ENCODE measurements at regions not wholly inside any gene's neighbourhood (a gene's known extent, or its start where the extent isn't known, plus 50 kb on each side); places are given as distances from the start of the nearest gene placed in this dataset. TPM values are rescaled to one million over a fixed set of nuclear protein-coding genes. Genes with fewer than 3 reads are reported as not detected.

- no peak for DNase-seq (ENCODE audit: extremely low spot score in 2 of 2)
- Histone ChIP-seq H3K4me3 (no peak overlapping the region), H3K27ac (no peak overlapping the region), H3K27me3 (no peaks in the 10 kb centered on the region), H3K36me3 (no peaks in the 10 kb centered on the region), H3K4me1 (no peaks in the 10 kb centered on the region), H3K9me3 (no peaks in the 10 kb centered on the region)
- intact Hi-C loops (cut with DNase I), result no loop called here
- TF ChIP-seq CTCF (IDR thresholded peaks at IDR 0.05), result no peak
- TF ChIP-seq POLR2A (IDR thresholded peaks at IDR 0.05), result no peak
- TF ChIP-seq POLR2AphosphoS5 (IDR thresholded peaks at IDR 0.05; ENCODE audit: insufficient read depth in 1 of 2, low read depth in 1 of 2), result no peak
Observed at GRCh38 chr6:80404889-80405288, 298.4 kb downstream of the BCKDHB start.

- no peak overlapping the region for H3K4me3 ChIP-seq
- H3K4me1 ChIP-seq, result no peaks in the 10 kb centered on the region
- no peaks in the 10 kb centered on the region for H3K27me3 ChIP-seq
- no peak for TF ChIP-seq CTCF (IDR thresholded peaks at IDR 0.05)
- intact Hi-C loops (cut with DNase I), result no loop called here
- H3K9me3 ChIP-seq, result no peaks in the 10 kb centered on the region
- H3K36me3 ChIP-seq, result no peaks in the 10 kb centered on the region
- DNase-seq (ENCODE audit: extremely low spot score in 2 of 2), result no peak
- H3K27ac ChIP-seq, result no peak overlapping the region
Observed at GRCh38 chr6:80403365-80403764, 296.9 kb downstream of the BCKDHB start.

GRCh38 chr6:80402266-80402665 is 295.8 kb downstream of the BCKDHB start:
- TF ChIP-seq POLR2A (IDR thresholded peaks at IDR 0.05), result no peak
- TF ChIP-seq POLR2AphosphoS5 (IDR thresholded peaks at IDR 0.05; ENCODE audit: insufficient read depth in 1 of 2, low read depth in 1 of 2), result no peak
- TF ChIP-seq CTCF (IDR thresholded peaks at IDR 0.05), result no peak
- Histone ChIP-seq H3K9me3 (no peaks in the 10 kb centered on the region), H3K27ac (no peak overlapping the region), H3K27me3 (no peaks in the 10 kb centered on the region), H3K4me1 (no peaks in the 10 kb centered on the region), H3K36me3 (no peaks in the 10 kb centered on the region), H3K4me3 (no peak overlapping the region)
- no peak for DNase-seq (ENCODE audit: extremely low spot score in 2 of 2)
- intact Hi-C loops (cut with DNase I), result no loop called here

Small RNAs in the stretch of these regions (small RNA-seq; reads per million reads assigned to genes)
- gene AL596028.1 (not detected), gene RNA5SP210 (not detected)
